CD14-positive monocyte (primary cell): ENCODE measurements at regions not wholly inside any gene's neighbourhood (a gene's known extent, or its start where the extent isn't known, plus 50 kb on each side); places are given as distances from the start of the nearest gene placed in this dataset.

Source experiments
- DNase-seq, 3 donors: peaks; one replicate each; pipeline ENCODE4 v3.0.0-alpha.2; 2011 to 2022
- H2AFZ ChIP-seq: 2 replicates; pipeline ENCODE4 v1.6.0; 2012; ENCODE audit warnings: mild to moderate bottlenecking, low read depth, low read length, inconsistent platforms; ENCODE audit not compliant: insufficient read depth, poor library complexity, severe bottlenecking
- H3K27ac ChIP-seq, 2 donors: 1 replicate in 1 of 2; 2 replicates in 1 of 2; pipeline ENCODE4 v1.5.1; 2012 to 2013; ENCODE audit warnings: low read length in 2 of 2, control low read depth in 1 of 2, inconsistent platforms in 1 of 2, low read depth in 1 of 2, mild to moderate bottlenecking in 1 of 2
- H3K27me3 ChIP-seq, 2 donors: one replicate each; pipeline versions ENCODE4 v1.6.0 to v1.6.1; 2011 to 2013; ENCODE audit warnings: low read length in 2 of 2; ENCODE audit not compliant: control insufficient read depth in 2 of 2, insufficient read depth in 2 of 2
- H3K36me3 ChIP-seq, 2 donors: replicated peaks in 1 of 2; 1 replicate in 1 of 2; 2 replicates in 1 of 2; pipeline versions ENCODE4 v1.5.1 to v1.6.1; 2012 to 2013; ENCODE audit warnings: low read length in 2 of 2, control low read depth in 1 of 2, inconsistent platforms in 1 of 2, mild to moderate bottlenecking in 1 of 2; ENCODE audit not compliant: insufficient read depth in 2 of 2, control insufficient read depth in 1 of 2
- H3K4me1 ChIP-seq, 2 donors: 1 replicate in 1 of 2; 2 replicates in 1 of 2; pipeline versions ENCODE4 v1.5.1 to v1.6.1; 2012 to 2013; ENCODE audit warnings: low read length in 2 of 2, control low read depth in 1 of 2, inconsistent platforms in 1 of 2, mild to moderate bottlenecking in 1 of 2, moderate library complexity in 1 of 2; ENCODE audit not compliant: insufficient read depth in 2 of 2, control insufficient read depth in 1 of 2
- H3K4me2 ChIP-seq: replicated peaks from 2 replicates; pipeline ENCODE3; 2012; ENCODE audit warnings: low read length, moderate library complexity, mild to moderate bottlenecking; ENCODE audit not compliant: poor library complexity, severe bottlenecking; ENCODE audit errors: extremely low read depth
- H3K4me3 ChIP-seq, 3 experiments: fragments of 200-600 bp in 1 of 3; sonication (generic) in 1 of 3; replicated peaks in 1 of 3; 1 replicate in 2 of 3; 2 replicates in 1 of 3; pipeline ENCODE4 v1.5.1; 2011 to 2013; ENCODE audit warnings: low read length in 3 of 3, mild to moderate bottlenecking in 3 of 3, control low read depth in 2 of 3, low read depth in 2 of 3, inconsistent platforms in 1 of 3, moderate library complexity in 1 of 3
- H3K79me2 ChIP-seq: 2 replicates; pipeline ENCODE4 v1.6.0; 2012; ENCODE audit warnings: mild to moderate bottlenecking, control low read depth, inconsistent platforms, low read length, moderate library complexity; ENCODE audit not compliant: insufficient read depth
- H3K9ac ChIP-seq: 2 replicates; pipeline ENCODE4 v1.6.0; 2017; ENCODE audit warnings: low read length, mild to moderate bottlenecking; ENCODE audit not compliant: insufficient read depth, poor library complexity, severe bottlenecking
- H3K9me3 ChIP-seq, 2 donors: replicated peaks in 1 of 2; 1 replicate in 1 of 2; 2 replicates in 1 of 2; pipeline versions ENCODE4 v1.5.1 to v1.6.1; 2012 to 2013; ENCODE audit warnings: low read length in 2 of 2, control low read depth in 1 of 2; ENCODE audit not compliant: control insufficient read depth in 1 of 2, insufficient read depth in 1 of 2
- H4K20me1 ChIP-seq: 2 replicates; pipeline ENCODE4 v1.6.0; 2012; ENCODE audit warnings: mild to moderate bottlenecking, low read length, control low read depth, moderate library complexity; ENCODE audit not compliant: insufficient read depth
- H3K27ac Mint-ChIP-seq, 7 donors: one replicate each; pipeline ENCODE4 v1.8.0; 2020; ENCODE audit warnings: mild to moderate bottlenecking in 7 of 7, mixed read lengths in 7 of 7, moderate library complexity in 6 of 7, inconsistent platforms in 2 of 7
- H3K27me3 Mint-ChIP-seq, 3 donors: one replicate each; pipeline ENCODE4 v1.8.0; 2021 to 2022; ENCODE audit warnings: low read depth in 3 of 3, mild to moderate bottlenecking in 3 of 3, mixed read lengths in 3 of 3, moderate library complexity in 3 of 3, inconsistent platforms in 1 of 3
- H3K36me3 Mint-ChIP-seq, 2 donors: one replicate each; pipeline ENCODE4 v1.8.0; 2020; ENCODE audit warnings: mixed read lengths in 2 of 2, inconsistent platforms in 1 of 2, mild to moderate bottlenecking in 1 of 2
- H3K4me1 Mint-ChIP-seq: one replicate; pipeline ENCODE4 v1.8.0; 2020; ENCODE audit warnings: mild to moderate bottlenecking, mixed read lengths
- H3K4me3 Mint-ChIP-seq, 2 donors: one replicate each; pipeline ENCODE4 v1.8.0; 2020; ENCODE audit warnings: mild to moderate bottlenecking in 2 of 2, mixed read lengths in 2 of 2, moderate library complexity in 1 of 2
- H3K9me3 Mint-ChIP-seq, 7 donors: one replicate each; pipeline ENCODE4 v1.8.0; 2020 to 2022; ENCODE audit warnings: mixed read lengths in 7 of 7, mild to moderate bottlenecking in 6 of 7, moderate library complexity in 6 of 7, inconsistent platforms in 2 of 7
- WGBS: methylation state at CpG from one replicate; pipeline ENCODE4 v1.1.5; 2013; ENCODE audit warnings: missing lambda C conversion rate; ENCODE audit not compliant: insufficient coverage; 5-methylcytosine and 5-hydroxymethylcytosine counted together
- intact Hi-C, 2 donors: fragments of 100-400 bp; cut with micrococcal nuclease; formaldehyde crosslinking; loops; one replicate each; pipeline versions ENCODE4 v1.15.0 to v1.15.1; 2023
- TF ChIP-seq, protein P1 (sequence below): fragments of 200-600 bp; IDR thresholded peaks from one replicate; pipeline ENCODE4 v1.8.0; 2022; ENCODE audit warnings: antibody characterized with exemption, mild to moderate bottlenecking

DNA sequence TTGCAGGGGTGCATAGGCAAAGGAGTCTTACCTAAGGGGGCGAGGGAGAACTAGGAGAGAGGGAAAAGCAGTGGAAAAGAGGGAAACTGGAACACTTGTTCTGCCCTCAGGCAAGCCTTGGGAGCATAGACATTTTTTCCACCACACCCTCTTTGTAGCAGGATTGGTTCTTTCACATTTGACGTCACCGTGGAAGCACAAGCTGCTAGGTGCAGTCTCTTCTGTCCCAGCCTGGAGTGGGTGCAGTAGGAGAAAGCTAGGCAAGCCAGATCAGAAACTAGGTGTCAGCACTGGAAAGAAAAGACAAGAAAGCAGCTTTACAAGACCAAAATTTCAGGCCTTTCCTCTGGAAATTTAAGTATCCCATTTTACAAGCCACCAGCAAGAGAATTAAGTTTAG is 440.4 kb downstream of the EFNA5 start:
- Histone ChIP-seq H2AFZ (no peak overlapping the region), H3K4me1 (no peaks in the 10 kb centered on the region), H3K9ac (no peak overlapping the region), H3K36me3 (no peaks in the 10 kb centered on the region), H4K20me1 (no peaks in the 10 kb centered on the region), H3K79me2 (no peaks in the 10 kb centered on the region), H3K4me3 (no peak overlapping the region), H3K4me2 (no peak overlapping the region), H3K9me3 (no peaks in the 10 kb centered on the region), H3K27me3 (no peaks in the 10 kb centered on the region), H3K27ac (no peak overlapping the region)
- no peaks in the 10 kb centered on the region for H3K36me3 Mint-ChIP-seq
- no peak for DNase-seq
- H3K27ac Mint-ChIP-seq = no peak overlapping the region
- H3K9me3 Mint-ChIP-seq = peaks cover 0 to 3% (median 0%) of the 10 kb centered on the region in 7 donors
- H3K27me3 Mint-ChIP-seq = peaks cover 0 to 2% (median 1%) of the 10 kb centered on the region in 3 donors
- TF ChIP-seq, protein P1, sequence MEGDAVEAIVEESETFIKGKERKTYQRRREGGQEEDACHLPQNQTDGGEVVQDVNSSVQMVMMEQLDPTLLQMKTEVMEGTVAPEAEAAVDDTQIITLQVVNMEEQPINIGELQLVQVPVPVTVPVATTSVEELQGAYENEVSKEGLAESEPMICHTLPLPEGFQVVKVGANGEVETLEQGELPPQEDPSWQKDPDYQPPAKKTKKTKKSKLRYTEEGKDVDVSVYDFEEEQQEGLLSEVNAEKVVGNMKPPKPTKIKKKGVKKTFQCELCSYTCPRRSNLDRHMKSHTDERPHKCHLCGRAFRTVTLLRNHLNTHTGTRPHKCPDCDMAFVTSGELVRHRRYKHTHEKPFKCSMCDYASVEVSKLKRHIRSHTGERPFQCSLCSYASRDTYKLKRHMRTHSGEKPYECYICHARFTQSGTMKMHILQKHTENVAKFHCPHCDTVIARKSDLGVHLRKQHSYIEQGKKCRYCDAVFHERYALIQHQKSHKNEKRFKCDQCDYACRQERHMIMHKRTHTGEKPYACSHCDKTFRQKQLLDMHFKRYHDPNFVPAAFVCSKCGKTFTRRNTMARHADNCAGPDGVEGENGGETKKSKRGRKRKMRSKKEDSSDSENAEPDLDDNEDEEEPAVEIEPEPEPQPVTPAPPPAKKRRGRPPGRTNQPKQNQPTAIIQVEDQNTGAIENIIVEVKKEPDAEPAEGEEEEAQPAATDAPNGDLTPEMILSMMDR = no peak
- no peaks in the 10 kb centered on the region for H3K4me1 Mint-ChIP-seq
- no peak overlapping the region for H3K4me3 Mint-ChIP-seq
- no CpG with 5 or more reads among the region's 3 CpGs for WGBS
- intact Hi-C loops = no loop called here

DNA sequence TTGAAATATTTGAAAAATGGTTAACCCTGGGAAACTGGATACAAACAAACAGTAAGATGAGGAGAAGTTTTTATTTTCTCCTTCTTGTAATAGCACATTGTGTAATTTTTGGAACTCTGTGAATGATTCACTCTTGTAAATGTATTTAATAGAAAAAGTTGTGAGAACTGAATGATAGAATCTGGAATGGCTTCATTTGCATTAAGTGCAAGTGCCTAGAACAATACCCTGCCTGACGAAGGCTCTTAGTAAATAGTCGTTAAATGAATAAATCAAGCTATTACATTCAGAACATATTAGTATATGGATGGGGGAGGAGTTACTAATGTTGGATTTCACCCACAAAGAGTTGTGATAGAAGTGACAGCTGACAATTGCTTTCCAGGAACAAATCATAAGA is 442.5 kb downstream of the EFNA5 start:
- H4K20me1 ChIP-seq = no peaks in the 10 kb centered on the region
- no peaks in the 10 kb centered on the region for H3K4me1 Mint-ChIP-seq
- no peak overlapping the region for H3K4me3 ChIP-seq
- no peaks in the 10 kb centered on the region for H3K4me1 ChIP-seq
- no peaks in the 10 kb centered on the region for H3K27me3 ChIP-seq
- no peaks in the 10 kb centered on the region for H3K36me3 ChIP-seq
- no peak overlapping the region for H3K27ac Mint-ChIP-seq
- no CpG with 5 or more reads among the region's 2 CpGs for WGBS
- no peak for DNase-seq
- no peak overlapping the region for H2AFZ ChIP-seq
- TF ChIP-seq, protein P1 = no peak
- H3K4me3 Mint-ChIP-seq = no peak overlapping the region
- H3K9me3 Mint-ChIP-seq = peaks cover 0 to 4% (median 0%) of the 10 kb centered on the region in 7 donors
- intact Hi-C loops = no loop called here
- H3K9me3 ChIP-seq = no peaks in the 10 kb centered on the region
- H3K27ac ChIP-seq = no peak overlapping the region
- H3K27me3 Mint-ChIP-seq = peaks cover 0 to 2% (median 1%) of the 10 kb centered on the region in 3 donors
- no peaks in the 10 kb centered on the region for H3K79me2 ChIP-seq
- H3K4me2 ChIP-seq = no peak overlapping the region
- H3K36me3 Mint-ChIP-seq = no peaks in the 10 kb centered on the region
- H3K9ac ChIP-seq = no peak overlapping the region
